RKO (cell line): ENCODE measurements at regions not wholly inside any gene's neighbourhood (a gene's known extent, or its start where the extent isn't known, plus 50 kb on each side); places are given as distances from the start of the nearest gene placed in this dataset.

Experiments used
- DNase-seq: peaks from one replicate; pipeline ENCODE4 v3.0.0-alpha.2; 2016; ENCODE audit warnings: low spot score

DNA sequence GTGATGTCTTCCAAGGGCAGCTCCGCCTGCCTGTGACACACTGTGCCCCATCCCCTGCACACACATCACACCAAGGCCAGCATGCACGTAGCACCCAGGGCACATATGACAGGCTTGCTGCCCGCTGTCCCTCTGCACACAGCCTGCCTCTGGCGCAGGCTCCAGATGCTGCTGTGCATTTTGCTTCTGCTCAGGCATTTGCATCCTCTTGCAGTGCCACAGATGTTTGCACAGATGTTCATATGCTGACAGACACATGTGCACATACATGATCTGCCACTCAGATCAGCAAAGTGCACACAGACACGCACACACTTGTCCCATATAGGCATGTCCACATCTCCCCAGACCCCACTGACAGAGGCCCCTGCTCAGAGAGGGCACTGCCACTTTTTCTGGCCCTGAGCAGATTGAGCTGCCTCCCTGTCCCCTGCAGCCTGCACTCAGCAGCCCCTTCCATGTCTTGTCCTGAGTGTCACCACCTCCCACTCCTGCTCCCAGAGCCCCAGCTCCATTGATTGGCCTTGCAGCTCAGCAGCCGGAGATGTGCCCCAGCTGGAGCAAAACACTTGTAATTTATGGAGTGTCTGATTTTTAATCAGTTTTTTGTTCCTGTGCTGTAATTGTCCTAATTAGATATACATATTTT, 115.1 kb upstream of the RPL38 start:
- no peak for DNase-seq

DNA sequence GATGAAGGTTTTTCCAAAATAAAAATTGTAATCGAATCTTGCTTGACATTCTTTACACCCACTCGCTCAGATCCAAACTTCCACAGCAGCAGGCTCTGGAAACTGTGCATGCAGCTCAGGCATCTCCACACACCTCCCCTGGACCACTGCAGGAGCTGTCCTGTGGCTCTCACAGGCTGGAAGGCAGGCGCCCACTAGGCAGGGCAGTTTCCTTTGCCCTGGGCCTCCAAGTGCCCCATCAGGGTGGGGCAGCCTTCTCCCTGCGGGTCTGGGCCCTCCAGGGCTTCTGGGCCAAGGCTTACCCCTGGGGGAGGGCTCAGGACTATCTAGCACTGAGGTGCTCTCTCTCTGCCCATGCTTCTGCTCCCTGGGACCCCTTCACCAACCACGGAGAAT, 114.5 kb upstream of the RPL38 start:
- DNase-seq, result no peak

DNA sequence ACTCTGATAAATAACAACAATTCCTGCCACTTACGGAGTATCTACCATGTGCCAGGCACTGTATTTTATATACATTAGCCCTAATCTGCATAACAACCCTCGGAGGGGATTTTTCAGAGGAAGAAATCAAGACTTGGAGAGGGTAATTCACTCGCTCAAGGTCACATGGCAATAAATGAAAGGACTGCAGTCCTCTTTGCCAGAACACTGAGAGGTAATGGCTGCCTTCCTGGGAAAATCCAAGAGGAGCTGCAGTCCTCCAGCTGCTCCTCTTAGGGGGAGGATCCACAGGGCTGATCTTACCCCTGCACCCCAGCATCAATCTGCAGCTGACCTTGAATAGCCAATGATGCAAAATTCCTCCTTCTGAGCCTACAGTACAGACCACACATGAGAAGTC, 114.1 kb upstream of the RPL38 start:
- DNase-seq, result no peak

DNA sequence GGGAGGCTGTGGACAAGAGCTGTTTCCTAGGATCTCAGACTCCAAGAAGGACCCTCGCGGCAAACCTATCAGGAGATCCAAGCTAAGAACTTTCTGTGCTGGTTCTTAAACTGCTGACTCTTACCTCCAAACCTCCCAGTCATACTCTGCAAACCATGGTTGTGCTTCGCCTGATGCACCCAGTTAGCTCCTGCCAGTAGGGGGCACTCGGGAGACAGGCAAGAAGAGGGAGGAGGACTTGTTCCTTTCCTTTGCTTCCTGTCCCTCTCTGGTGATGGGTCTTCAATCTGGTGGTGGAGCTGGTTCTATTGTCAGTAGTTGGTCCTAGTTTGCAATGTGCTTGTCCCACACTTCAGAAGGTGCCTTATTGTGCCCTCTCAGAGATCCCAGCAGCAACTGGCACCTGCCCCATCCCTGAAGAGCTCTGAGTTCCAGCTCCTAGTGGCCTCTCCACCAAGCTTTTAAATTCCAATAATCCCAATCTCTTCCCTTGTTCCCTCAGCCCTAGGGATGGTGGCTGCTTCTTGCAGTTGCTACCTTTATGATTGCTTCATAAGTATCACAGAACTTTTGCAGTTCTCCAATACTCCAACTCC, 113.5 kb upstream of the RPL38 start:
- DNase-seq, result peak; percentile 33

DNA sequence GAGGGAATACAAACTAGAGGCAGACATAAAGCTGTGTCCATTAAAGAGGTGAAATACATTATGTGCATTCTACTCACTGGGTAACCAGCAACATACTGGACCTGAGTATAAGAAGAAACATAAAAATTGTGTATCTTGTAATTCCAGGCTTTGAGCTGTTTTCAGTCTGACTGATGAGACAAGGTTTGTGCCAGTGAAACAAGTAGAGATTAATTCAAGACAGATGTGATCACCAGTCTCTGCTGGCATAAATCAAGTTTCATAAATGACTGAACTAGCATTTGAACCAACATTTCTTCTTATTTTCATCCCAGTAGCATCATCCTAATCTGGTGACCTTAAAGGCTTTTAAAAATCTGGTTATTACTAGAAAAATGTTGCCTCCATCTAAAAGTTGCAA, 108.8 kb upstream of the RPL38 start:
- no peak for DNase-seq

DNA sequence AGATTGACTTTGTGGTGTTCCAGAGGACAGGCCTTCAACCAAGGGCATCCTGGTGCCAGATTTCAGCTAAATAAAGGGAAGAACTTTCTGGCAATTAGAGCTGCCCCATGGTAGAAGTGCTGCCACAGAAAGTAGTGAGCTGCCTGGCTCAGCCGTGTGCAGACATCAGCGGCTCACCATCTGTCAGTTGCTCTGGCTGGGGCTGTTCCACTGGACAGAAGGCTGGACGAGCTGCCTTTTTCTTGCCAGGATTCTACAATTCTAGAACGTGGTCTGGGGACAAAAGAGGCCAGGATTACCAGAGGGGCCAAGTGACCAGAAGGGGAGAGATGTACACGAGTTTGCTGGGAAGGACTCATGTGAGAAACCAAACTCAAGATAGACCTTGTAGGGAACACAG, 107.0 kb upstream of the RPL38 start:
- DNase-seq, result no peak

DNA sequence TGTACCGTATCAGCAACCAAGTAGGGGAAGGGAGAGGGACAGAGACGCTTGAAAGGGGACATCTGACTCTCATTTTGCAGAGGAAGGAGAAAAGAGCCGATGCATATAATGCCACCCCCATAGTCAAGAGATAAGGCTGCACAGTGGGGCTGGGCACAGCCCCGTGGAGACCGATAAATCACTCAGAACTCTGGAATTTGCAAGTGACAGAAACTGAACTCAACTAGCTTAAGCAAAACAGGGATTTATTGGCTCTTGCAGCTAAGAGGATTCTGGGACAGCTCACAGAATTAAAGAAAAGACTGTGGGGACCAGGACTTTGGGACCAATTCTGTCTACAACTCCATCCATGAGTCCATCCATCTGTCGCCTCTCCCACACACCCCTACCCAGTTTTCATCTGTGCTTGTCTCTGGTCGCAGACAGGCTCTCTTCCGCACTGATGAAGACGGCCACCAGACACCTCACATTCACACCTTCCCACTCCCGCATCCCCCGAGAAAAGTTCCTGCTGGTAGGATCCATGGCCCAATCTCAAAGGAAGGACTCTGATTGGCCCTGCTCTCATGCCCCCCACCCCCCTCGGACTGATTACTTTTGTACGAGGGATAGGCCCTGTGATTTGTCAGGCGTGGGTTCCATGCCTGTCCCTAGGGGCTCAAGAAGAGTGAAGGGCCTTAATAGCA, 105.9 kb upstream of the RPL38 start:
- DNase-seq, result no peak

DNA sequence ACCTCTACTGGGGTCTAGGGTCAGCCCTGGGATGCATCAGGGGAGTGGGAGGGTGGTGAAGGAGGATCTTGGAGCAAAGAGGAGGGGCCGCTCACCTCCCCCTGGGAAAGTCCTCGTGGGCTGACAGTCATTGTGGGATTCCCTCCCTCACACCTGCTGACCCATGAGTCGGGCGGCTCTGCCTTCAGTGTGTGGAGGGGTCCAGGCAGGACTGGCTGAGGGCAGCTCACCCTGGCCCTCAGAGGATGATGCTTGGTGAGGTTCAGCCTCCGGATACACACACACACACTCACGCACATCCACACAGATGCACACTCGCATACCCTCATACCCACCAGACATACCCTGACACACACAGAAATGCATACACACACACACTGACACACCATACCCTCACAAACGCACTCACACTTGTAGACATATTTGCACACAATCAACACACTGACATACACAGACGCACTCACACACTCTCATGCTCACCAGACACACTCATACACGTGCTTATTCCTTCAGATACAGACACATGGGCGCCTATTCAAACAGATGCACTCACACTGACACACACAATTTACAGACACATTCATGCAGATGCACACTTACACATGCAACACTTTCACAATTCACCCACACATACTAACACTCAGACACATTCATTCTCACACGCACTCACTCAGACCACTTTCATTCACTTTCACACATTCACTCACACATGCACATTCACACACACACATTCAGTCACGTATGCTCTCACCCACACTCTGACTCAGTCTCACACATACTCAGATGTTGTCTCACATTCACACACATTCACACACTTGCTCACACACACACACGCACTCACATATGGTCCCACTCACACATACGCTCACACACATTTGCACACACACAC, 105.1 kb upstream of the RPL38 start:
- DNase-seq, result no peak

DNA sequence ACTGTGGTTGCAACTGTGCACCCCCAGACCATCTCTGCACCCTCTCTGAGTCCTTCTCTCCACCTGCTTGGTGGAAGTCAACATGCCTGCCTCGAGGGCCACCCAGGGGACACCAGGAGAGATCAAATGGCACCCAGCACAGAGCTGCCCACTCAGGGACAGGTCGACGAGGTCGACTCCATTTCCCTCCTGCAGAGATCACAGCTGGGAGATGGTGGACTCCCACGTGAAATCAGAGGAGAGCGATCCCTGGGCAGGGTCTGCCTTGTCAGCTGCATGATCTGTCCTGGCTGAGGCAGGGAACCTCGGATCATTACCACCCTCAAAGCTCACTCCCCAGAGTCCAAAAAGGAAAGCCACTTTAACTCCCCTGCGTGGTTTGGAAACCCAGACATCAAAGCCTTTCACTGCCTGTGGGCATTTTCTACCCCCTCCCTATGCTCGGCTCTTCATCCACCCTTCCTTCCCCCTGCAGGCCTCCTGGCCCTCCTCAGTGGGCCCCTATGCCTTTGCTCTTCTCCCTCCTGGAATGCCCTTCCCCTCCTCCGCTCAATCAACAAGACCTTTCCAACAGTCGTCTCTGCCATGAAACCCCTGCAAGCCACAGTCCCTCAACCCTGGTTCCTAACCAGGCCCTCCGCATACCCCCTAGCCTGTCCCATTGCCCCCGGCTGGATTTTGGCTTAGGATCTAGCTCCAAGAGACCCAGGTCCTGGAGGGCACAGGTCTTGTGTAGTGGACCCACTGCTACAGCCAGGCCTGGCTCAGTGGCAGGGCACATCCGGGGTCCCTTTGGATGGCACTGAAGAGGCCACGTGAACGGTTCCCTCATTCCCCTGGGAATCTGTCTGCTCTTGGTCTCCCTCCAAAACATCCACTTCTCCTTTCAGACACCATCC, 103.8 kb upstream of the RPL38 start:
- no peak for DNase-seq

DNA sequence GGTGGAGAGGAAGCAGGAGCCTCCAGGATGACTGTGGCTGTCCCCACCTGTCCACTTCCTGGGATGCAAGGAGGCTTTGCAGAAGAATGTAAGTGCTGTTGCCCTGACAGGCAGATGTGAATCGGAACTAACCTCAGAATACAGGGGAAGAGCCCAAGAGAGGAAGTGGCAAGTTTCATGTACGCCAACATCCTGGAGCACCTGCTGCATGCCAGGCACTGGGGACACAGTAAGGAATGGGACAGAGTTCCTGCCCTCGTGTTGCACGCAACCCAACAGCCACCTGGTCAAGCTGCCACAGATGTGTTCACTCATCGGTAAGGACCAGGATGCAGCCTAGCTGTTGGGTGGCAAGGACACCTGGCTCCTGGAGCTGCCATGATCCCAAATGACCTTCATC, 98.6 kb upstream of the RPL38 start:
- DNase-seq, result no peak

DNA sequence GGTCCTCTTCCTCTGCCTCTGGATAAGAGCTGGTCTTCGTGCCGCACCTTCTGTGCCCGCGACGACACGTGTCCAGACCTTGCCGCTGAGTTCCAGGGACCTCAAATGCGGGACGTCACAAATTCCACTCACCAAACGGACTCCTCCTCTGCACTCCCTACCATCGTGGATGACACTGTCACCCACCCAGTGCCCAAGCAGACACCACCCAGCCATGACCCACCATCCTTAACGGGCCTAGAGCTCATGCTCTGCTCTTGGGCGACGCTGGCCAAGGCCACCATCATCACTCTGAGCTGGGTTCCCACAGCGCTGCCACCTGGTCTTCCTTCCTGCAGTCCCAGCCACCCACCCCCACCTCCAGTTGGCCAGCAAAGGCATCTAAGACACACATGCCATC, 96.4 kb upstream of the RPL38 start:
- no peak for DNase-seq

DNA sequence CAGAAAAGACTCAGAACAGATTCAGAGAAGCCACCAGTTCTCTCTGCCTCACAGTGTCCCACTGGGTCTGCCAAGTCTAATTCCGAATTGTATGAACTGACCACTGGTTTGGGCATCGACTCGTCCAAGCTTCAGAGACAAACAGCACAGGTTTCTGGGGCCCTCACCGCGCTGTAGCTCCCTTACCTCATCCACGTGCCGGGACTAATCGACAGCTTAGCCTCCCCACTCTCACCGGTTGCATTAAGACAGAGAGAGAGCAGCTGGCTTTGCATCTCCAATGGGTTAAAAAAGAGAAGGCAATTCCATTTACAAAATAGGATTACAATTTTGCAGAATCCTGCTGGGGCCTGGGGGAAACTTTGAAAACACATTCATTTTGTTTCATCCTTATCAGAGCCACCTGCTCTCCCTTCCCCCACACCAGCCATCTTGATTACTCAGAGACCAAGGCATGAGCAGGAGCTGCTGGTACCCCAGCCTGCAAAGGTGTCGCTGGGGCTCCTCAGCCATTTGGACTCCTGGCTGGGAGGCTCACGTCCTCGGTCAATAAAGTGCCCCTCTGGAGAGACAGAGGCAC, 95.3 kb upstream of the RPL38 start:
- DNase-seq, result no peak

DNA sequence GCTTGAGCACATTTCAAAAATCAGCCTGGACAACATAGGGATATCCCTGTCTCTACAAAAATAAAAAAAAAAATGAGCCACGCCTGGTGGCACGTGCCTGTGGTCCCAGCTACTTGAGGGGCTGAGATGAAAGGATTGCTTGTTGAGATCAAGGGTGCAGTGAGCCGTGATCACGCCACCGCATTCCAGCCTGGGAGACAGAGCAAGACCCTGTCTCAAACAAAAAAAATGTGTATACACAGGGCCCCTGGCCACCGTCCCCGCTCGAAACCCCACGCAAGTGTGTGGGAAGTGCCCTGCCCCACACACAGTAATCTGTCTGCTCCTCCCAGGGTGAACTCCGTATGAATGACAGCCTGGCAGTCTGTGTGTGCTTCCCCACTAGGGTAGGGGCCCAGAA, 93.0 kb upstream of the RPL38 start:
- no peak for DNase-seq

DNA sequence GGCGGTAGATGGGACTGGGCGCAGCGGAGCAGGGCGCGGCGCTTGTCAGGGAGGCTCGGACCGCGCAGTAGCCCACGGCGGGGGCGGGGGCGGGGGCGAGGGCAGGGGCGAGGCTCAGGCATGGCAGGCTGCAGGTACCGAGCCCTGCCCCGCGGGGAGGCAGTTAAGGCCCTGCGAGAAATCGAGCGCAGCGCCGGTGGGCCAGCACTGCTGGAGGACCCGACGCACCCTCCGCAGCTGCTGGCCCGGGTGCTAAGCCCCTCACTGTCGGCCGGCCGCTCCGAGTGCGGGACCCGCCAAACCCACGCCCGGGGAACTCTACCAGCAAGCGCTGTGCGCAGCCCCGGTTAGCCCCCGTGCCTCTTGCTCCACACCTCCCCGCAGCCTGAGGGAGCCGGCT, 90.2 kb upstream of the RPL38 start:
- DNase-seq, result no peak

DNA sequence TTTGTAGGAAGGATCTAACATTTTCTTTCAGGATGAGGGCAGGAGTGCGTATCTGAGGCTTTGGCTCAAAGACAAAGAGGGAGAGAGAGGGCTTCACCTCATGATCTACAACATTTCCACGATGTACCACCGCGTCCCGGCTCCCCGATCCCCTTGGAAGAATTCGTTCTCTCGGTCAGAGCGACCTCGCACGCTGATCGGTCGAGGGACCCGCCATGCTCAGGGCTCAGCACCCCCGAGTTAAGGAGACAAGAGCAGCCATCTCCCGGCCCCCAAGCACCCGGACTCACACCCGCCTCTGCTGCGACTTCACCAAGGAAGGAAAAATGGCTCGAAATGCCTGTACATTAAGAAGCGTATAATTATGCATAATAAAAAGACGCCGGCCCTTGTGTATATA, 89.5 kb upstream of the RPL38 start:
- no peak for DNase-seq

DNA sequence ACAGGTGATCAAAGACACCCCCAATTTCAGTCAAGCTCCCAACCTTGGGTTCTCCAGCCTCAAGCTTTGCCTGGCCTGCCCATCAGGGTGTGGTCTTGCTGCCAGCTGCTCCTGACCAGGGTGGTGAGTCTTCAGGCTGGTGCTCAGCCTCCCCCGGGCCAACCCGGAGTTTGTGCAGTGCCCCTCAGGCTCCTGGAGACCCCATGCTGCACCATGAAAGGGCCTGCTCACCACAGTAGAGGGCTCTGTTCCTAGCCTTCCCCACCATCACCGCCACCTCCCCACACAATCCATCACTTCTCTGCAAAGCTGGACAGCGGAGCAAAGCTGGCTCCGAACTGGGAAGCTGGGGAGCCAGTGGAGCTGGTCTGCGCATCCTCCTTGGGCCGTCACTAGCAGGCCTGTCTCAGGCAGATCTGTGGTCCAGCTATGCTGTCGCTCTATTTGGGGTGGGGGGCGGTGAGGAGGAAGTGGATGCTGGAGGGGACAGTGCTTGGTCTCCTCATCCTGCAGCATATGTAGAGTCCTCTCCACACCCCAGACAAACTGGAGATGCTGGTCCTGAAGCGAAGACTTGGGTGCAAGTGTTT, 88.5 kb upstream of the RPL38 start:
- DNase-seq, result no peak

DNA sequence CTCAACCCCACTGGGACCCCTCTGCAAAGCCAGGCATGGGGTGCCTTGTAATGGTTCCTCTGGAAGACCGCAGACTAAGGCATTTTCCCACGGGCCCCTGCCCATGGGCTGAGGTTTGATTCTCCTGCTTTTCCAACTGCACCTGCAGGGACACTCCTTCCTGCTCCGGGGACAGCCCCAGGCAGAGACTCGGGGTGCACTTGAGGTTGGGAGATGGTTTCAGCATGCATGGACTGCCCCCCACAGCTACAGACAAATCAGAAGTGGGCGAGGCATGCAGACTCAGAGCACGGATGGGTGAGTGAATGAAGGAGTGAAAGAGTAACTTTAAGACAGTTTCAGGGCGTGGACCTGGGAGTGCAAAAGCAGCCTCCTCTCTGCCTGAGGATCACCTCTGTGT, 87.9 kb upstream of the RPL38 start:
- DNase-seq, result no peak

DNA sequence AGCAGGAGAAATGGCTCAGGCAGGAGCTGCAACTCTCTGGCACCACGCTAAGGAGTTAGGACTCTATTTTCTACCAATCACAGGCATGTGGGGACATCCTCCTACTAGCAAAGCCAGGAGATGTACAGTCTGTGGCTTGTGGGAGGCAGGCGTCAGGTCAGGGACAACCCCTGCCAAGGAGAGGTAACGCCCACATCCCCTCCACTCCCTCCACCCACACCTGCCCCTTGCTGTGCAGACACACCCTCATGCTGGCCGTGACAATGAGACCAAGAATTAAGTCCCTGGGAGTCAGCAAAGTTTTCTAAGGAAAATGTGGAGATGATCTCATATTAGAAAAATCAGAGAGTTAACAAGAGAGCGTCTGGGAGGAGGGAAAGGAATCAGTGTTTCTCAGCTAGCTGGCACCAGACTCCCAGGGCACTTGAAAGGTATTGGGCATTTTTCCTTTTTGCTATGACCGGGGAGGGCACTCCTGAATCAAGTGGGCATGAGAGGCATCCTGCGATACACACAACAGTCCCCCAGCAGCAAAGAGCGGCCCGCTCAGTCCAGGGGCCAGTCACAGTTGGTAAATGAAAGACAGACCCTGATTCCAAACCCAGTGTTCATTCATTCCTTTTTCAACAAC, 87.3 kb upstream of the RPL38 start:
- DNase-seq, result no peak

DNA sequence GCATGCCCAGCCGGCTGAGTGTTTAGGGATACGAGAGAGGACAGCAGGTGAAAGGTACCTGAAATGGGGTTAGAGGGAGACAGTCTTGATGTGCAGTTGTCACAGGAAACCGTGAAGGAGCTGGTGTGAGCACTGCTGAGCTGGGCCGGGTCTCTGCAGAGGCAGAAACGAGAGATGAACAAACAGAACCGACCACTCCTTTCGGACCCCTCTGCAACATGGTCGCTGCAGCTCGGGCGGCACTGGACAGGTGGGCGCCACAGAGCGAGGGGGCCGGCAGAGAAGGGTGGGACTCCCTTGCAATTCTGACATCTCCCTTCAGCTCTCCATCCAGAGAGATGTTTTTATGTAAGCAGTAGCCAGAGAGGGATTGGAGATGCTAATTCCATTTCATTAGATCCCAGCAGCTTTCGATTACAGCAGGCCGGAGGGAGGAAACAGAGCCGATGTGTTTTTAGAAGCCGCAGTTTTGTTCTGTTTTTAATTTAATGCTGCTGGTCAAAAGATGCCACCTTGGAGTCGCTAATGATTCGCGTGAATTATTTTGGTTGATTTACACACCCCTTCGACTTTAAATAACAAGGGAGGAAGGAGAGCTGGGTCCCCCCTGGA, 86.3 kb upstream of the RPL38 start:
- DNase-seq, result no peak

DNA sequence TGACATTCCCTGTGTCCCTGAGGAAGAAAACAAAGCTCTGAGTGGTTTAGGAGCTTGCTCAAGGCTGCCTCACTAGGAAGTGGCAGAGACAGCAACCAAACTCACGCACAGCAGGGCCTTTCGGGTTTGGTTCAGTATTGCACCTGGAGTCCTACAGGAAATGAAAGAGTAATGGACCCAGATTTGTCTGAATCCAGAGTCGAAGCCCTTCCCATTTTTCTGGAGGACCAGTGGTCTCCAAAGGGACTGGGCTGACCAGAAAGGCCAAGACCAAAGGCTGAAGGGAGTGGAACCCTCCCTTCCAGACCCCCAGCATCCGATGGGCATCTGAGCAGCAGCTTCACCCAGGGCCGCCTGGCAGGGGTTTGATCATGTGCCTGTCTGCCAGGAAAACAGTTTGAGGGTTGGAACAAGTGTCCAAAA, 85.5 kb upstream of the RPL38 start:
- no peak for DNase-seq
